ENCODE measurements at regions not wholly inside any gene's neighbourhood (a gene's known extent, or its start where the extent isn't known, plus 50 kb on each side); places are given as distances from the start of the nearest gene placed in this dataset.

GRCh38 chr5:25823330-25823873, 1178.6 kb upstream of the CDH10 start:
- no peak overlapping the region for H3K4me3 ChIP-seq
- no TSS peak for BruUV-seq (replicated peaks)
- no peaks in the 10 kb centered on the region for H3K36me3 ChIP-seq (ENCODE audit: control insufficient read depth in 2 of 2, insufficient read depth in 2 of 2, low read length in 1 of 2)
- in situ Hi-C loops (cut with MboI) = no loop called here
- intact Hi-C loops (cut with micrococcal nuclease; ENCODE audit: unreplicated experiment) = no loop called here
- DNase-seq (ENCODE audit: low read depth, low spot score) (no peak), FAIRE-seq (no peak), ATAC-seq (no peak)
- H3K4me2 ChIP-seq (ENCODE audit: control insufficient read depth, insufficient read depth) = no peak overlapping the region
- ChIA-PET RAD21 (ENCODE audit: unreplicated experiment) (no interaction called here), CTCF (interaction anchor here (1.3 kb wide), 1 partner anchor 35 kb away, joined by 3 read pairs; no protein-coding TSS in a partner anchor), SMC1A (ENCODE audit: uncharacterized antibody, unreplicated experiment) (interaction anchor here (0.7 kb wide), 1 partner anchor 900 kb away, joined by 3 read pairs; no protein-coding TSS in a partner anchor), POLR2A (no interaction called here)
- no peaks in the 10 kb centered on the region for H3K27me3 ChIP-seq (replicated peaks in 1 of 2; ENCODE audit: control insufficient read depth in 2 of 2, insufficient read depth in 2 of 2, low read length in 1 of 2)
- no peak overlapping the region for H3K9ac ChIP-seq (ENCODE audit: control insufficient read depth, insufficient read depth, low read length)
- H3K27ac ChIP-seq (ENCODE audit: control insufficient read depth, insufficient read depth) = no peak overlapping the region
- no peak overlapping the region for H2AFZ ChIP-seq (ENCODE audit: control insufficient read depth, low read depth, low read length)
- no peaks in the 10 kb centered on the region for H4K20me1 ChIP-seq (ENCODE audit: control insufficient read depth, insufficient read depth)
- WGBS (ENCODE audit: insufficient coverage, insufficient replicate concordance, low lambda C conversion rate, missing lambda C conversion rate) = 60% methylated on average over 15 of the region's 22 CpGs
- no peaks in the 10 kb centered on the region for H3K79me2 ChIP-seq (ENCODE audit: control insufficient read depth, insufficient read depth, low read length)
- no peaks in the 10 kb centered on the region; the same call in 2 of the 3 replicates for H3K9me3 ChIP-seq (replicated peaks; ENCODE audit: control insufficient read depth, insufficient read depth, low read length)
- H3K4me1 ChIP-seq (ENCODE audit: control insufficient read depth, insufficient read depth, low read length) = no peaks in the 10 kb centered on the region
- TF ChIP-seq MYB (IDR thresholded peaks at IDR 0.05; ENCODE audit: borderline replicate concordance, low read depth, low read length) = no peak
- no peak for TF ChIP-seq ZBTB33 (IDR thresholded peaks at IDR 0.05)
- no peak for TF ChIP-seq POU2F2 (IDR thresholded peaks at IDR 0.05; ENCODE audit: borderline replicate concordance, low read depth, low read length)
- no peak for TF ChIP-seq ZBTB11 (CRISPR knock-in tag; IDR thresholded peaks at IDR 0.05)
- TF ChIP-seq POLR2A (IDR thresholded peaks at IDR 0.05; ENCODE audit: low read depth, low read length) = no peak
- no peak for TF ChIP-seq EED (IDR thresholded peaks at IDR 0.05; ENCODE audit: low read depth)
- TF ChIP-seq RCOR1 (conservative IDR thresholded peaks at IDR 0.05; ENCODE audit: low read depth, low read length) = no peak
- TF ChIP-seq ZNF622 (IDR thresholded peaks at IDR 0.05) = no peak
- no peak for TF ChIP-seq SUZ12 (IDR thresholded peaks at IDR 0.05; ENCODE audit: unreplicated experiment)
- no peak for TF ChIP-seq PRDM15 (CRISPR knock-in tag; IDR thresholded peaks at IDR 0.05)
- TF ChIP-seq CHD1 (IDR thresholded peaks at IDR 0.05; ENCODE audit: low read depth, low read length) = no peak
- TF ChIP-seq ASH2L (IDR thresholded peaks at IDR 0.05; ENCODE audit: borderline replicate concordance, low read depth) = no peak
- no peak for TF ChIP-seq EP300 (IDR thresholded peaks at IDR 0.05; ENCODE audit: borderline replicate concordance in 1 of 2, control insufficient read depth in 1 of 2, low read depth in 2 of 2, low read length in 2 of 2)
- no peak for TF ChIP-seq HDGF (IDR thresholded peaks at IDR 0.05)
- no peak for TF ChIP-seq EZH2 (IDR thresholded peaks at IDR 0.05; ENCODE audit: borderline replicate concordance, control insufficient read depth, low read depth, low read length)
- no peak for TF ChIP-seq RAD21 (IDR thresholded peaks at IDR 0.05; ENCODE audit: insufficient read depth, low read depth, low read length)
- TF ChIP-seq RUNX3 (IDR thresholded peaks at IDR 0.05; ENCODE audit: low read length) = no peak
